Breast epithelium (tissue), 4 donors: ENCODE measurements at regions not wholly inside any gene's neighbourhood (a gene's known extent, or its start where the extent isn't known, plus 50 kb on each side); places are given as distances from the start of the nearest gene placed in this dataset.

Source experiments
- DNase-seq, 2 donors: peaks; one replicate each; pipeline ENCODE4 v3.0.0-alpha.2; 2019; ENCODE audit warnings: low spot score in 2 of 2
- H3K27ac ChIP-seq, 2 donors: fragments of 200-600 bp; sonication (generic) in 1 of 2; one replicate each; pipeline ENCODE4 v1.5.1; 2016 to 2019; ENCODE audit warnings: mild to moderate bottlenecking in 1 of 2
- H3K27me3 ChIP-seq, 2 donors: fragments of 200-600 bp; sonication (generic) in 1 of 2; one replicate each; pipeline versions ENCODE4 v1.5.1 to v1.6.0; 2017 to 2019; ENCODE audit warnings: control low read depth in 1 of 2, mild to moderate bottlenecking in 1 of 2
- H3K36me3 ChIP-seq: fragments of 200-600 bp; one replicate; pipeline ENCODE4 v1.5.1; 2019
- H3K4me1 ChIP-seq, 2 donors: fragments of 200-600 bp; sonication (generic); one replicate each; pipeline ENCODE4 v1.5.1; 2016 to 2019; ENCODE audit warnings: control low read depth in 1 of 2
- H3K4me3 ChIP-seq, 3 donors: fragments of 200-600 bp; sonication (generic); 1 replicate in 2 of 3; 2 replicates in 1 of 3; pipeline ENCODE4 v1.5.1; 2016 to 2019; ENCODE audit warnings: mild to moderate bottlenecking in 3 of 3, moderate library complexity in 2 of 3
- H3K9me3 ChIP-seq, 2 donors: fragments of 200-600 bp; sonication (generic) in 1 of 2; one replicate each; pipeline ENCODE4 v1.5.1; 2016 to 2019; ENCODE audit warnings: control low read depth in 1 of 2
- POLR2A ChIP-seq: fragments of 450-650 bp; IDR thresholded peaks from one replicate; pipeline ENCODE4 v1.6.1; 2016; ENCODE audit warnings: antibody characterized with exemption, mild to moderate bottlenecking, moderate library complexity
- POLR2AphosphoS5 ChIP-seq, 3 donors: sonication (generic); formaldehyde crosslinking; IDR thresholded peaks; one replicate each; pipeline ENCODE4 v1.6.1; 2017; ENCODE audit warnings: antibody characterized with exemption in 3 of 3
- intact Hi-C: fragments of 100-400 bp; cut with DNase I; formaldehyde crosslinking; loops from one replicate; pipeline ENCODE4 v1.15.1; 2023; ENCODE audit warnings: low total_unique reads
- TF ChIP-seq, protein P1 (sequence below), 3 donors: fragments of 450-650 bp; IDR thresholded peaks; one replicate each; pipeline ENCODE4 v1.5.1; 2016 to 2017; ENCODE audit warnings: antibody characterized with exemption in 3 of 3, mild to moderate bottlenecking in 3 of 3, moderate library complexity in 3 of 3

DNA sequence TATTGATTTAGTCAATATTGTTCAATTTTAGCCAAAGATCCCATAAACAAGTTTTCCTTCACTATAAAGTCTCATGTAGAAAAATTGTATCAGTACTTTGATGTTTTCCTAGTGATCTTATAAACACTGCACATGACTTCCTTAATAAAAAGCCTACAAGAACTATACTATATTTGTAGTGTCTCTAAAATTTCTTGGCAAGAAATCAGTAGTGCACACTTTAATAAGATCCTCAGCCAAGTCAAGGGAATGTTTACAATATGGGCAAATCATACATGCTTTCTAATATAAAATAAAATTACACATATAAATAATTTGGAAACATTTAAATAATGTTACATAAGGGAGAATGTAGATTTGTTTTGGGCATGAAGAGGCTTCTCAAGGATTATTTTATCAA is 203.0 kb upstream of the CCDC179 start:
- intact Hi-C loops, result no loop called here
- TF ChIP-seq, protein P1, sequence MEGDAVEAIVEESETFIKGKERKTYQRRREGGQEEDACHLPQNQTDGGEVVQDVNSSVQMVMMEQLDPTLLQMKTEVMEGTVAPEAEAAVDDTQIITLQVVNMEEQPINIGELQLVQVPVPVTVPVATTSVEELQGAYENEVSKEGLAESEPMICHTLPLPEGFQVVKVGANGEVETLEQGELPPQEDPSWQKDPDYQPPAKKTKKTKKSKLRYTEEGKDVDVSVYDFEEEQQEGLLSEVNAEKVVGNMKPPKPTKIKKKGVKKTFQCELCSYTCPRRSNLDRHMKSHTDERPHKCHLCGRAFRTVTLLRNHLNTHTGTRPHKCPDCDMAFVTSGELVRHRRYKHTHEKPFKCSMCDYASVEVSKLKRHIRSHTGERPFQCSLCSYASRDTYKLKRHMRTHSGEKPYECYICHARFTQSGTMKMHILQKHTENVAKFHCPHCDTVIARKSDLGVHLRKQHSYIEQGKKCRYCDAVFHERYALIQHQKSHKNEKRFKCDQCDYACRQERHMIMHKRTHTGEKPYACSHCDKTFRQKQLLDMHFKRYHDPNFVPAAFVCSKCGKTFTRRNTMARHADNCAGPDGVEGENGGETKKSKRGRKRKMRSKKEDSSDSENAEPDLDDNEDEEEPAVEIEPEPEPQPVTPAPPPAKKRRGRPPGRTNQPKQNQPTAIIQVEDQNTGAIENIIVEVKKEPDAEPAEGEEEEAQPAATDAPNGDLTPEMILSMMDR (IDR thresholded peaks at IDR 0.05), result no peak
- TF ChIP-seq POLR2A, result no peak
- TF ChIP-seq POLR2AphosphoS5 (IDR thresholded peaks at IDR 0.05), result no peak

DNA sequence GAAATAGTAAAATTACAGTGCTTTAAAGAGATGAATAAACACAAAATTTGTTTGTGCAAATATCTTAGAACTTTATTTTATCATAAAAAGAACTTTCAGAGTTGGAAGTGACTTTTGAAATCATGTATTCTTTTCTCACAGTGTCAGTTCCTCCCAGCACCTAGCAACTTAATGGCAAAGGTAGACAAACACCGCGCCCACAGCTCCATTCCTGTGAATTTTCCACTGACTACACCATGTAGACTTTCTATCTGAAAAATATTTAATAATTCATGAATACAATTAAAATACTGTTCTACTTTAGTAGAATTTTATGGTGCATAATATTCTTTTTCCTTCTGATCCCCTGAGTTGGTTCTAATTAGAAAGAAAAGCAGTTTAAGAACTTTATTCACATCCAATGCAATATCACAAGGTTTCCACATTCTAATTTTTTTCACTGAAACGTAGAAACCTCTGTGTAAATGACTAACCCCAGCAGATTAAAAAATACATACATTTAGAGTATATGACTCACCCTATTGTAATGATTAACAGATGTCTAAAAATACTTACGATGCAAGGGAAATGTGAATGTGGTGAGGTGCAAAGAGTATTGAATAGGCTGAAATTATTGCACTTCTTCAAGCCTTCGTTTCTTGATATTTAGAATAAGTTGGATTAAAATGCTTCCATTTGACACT is 218.2 kb upstream of the CCDC179 start:
- TF ChIP-seq POLR2AphosphoS5 (IDR thresholded peaks at IDR 0.05) (no peak), POLR2A (no peak)
- TF ChIP-seq, protein P1 (IDR thresholded peaks at IDR 0.05), result no peak
- H3K9me3 ChIP-seq, result no peaks in the 10 kb centered on the region
- DNase-seq, result no peak
- intact Hi-C loops, result no loop called here
- H3K4me3 ChIP-seq, result no peak overlapping the region
- no peaks in the 10 kb centered on the region for H3K4me1 ChIP-seq
- H3K27me3 ChIP-seq, result no peaks in the 10 kb centered on the region
- no peak overlapping the region for H3K27ac ChIP-seq
- no peaks in the 10 kb centered on the region for H3K36me3 ChIP-seq

More for the DNA sequence above, 203.0 kb upstream of the CCDC179 start:
- Histone ChIP-seq H3K4me1 (no peaks in the 10 kb centered on the region), H3K27ac (no peak overlapping the region), H3K36me3 (no peaks in the 10 kb centered on the region), H3K4me3 (no peak overlapping the region), H3K27me3 (no peaks in the 10 kb centered on the region), H3K9me3 (no peaks in the 10 kb centered on the region)
- DNase-seq, result no peak

GRCh38 chr11:23079382-23079813 is 219.1 kb upstream of the CCDC179 start:
- Histone ChIP-seq H3K27me3 (no peaks in the 10 kb centered on the region), H3K9me3 (no peaks in the 10 kb centered on the region), H3K4me3 (no peak overlapping the region), H3K27ac (no peak overlapping the region), H3K4me1 (no peaks in the 10 kb centered on the region), H3K36me3 (no peaks in the 10 kb centered on the region)
- intact Hi-C loops, result no loop called here
- TF ChIP-seq POLR2A, result no peak
- no peak for DNase-seq

- no peaks in the 10 kb centered on the region for H3K9me3 ChIP-seq
- no peaks in the 10 kb centered on the region for H3K27me3 ChIP-seq
- no peak for DNase-seq
- no peak overlapping the region for H3K27ac ChIP-seq
- intact Hi-C loops, result no loop called here
- no peaks in the 10 kb centered on the region for H3K4me1 ChIP-seq
- H3K36me3 ChIP-seq, result no peaks in the 10 kb centered on the region
- TF ChIP-seq POLR2A, result no peak
- TF ChIP-seq, protein P1 (IDR thresholded peaks at IDR 0.05), result no peak
- H3K4me3 ChIP-seq, result no peak overlapping the region
Observed at GRCh38 chr11:23087407-23087806, 227.1 kb upstream of the CCDC179 start.

- no peak for TF ChIP-seq POLR2AphosphoS5 (IDR thresholded peaks at IDR 0.05)
- TF ChIP-seq, protein P1 (IDR thresholded peaks at IDR 0.05), result no peak
- no peak for TF ChIP-seq POLR2A
- Histone ChIP-seq H3K4me1 (no peaks in the 10 kb centered on the region), H3K27ac (no peak overlapping the region), H3K27me3 (no peaks in the 10 kb centered on the region), H3K9me3 (no peaks in the 10 kb centered on the region), H3K4me3 (no peak overlapping the region), H3K36me3 (no peaks in the 10 kb centered on the region)
- intact Hi-C loops, result no loop called here
- DNase-seq, result no peak
Observed at GRCh38 chr11:23090659-23091058, 230.4 kb upstream of the CCDC179 start.
